ENCODE measurements at regions not wholly inside any gene's neighbourhood (a gene's known extent, or its start where the extent isn't known, plus 50 kb on each side); places are given as distances from the start of the nearest gene placed in this dataset.

GRCh38 chr10:6650586-6650985 lies 70.5 kb upstream of the PRKCQ start:
- Mint-ChIP-seq H3K4me3 (no peak overlapping the region), H3K27ac (no peak overlapping the region), H3K4me1 (no peaks in the 10 kb centered on the region), H3K27me3 (ENCODE audit: insufficient read depth, low read depth) (peaks cover 2% of the 10 kb centered on the region), H3K36me3 (no peaks in the 10 kb centered on the region), H3K9me3 (peaks cover 2% of the 10 kb centered on the region)
- no peaks in the 10 kb centered on the region for H4K20me1 ChIP-seq (ENCODE audit: low read depth)
- H3K36me3 ChIP-seq: no peaks in the 10 kb centered on the region
- no peak overlapping the region for H3K27ac ChIP-seq
- H3K4me1 ChIP-seq: no peaks in the 10 kb centered on the region
- DNase-seq (ENCODE audit: low spot score): no peak
- no peak overlapping the region for H3K4me2 ChIP-seq
- no peaks in the 10 kb centered on the region for H3K9me3 ChIP-seq (ENCODE audit: low read depth)
- H2AFZ ChIP-seq (replicated peaks): no peak overlapping the region
- no peaks in the 10 kb centered on the region for H3K27me3 ChIP-seq
- H3K79me2 ChIP-seq (ENCODE audit: low read depth): no peaks in the 10 kb centered on the region
- TF ChIP-seq EZH2phosphoT487 (IDR thresholded peaks at IDR 0.05) (no peak), EZH2 (IDR thresholded peaks at IDR 0.05) (no peak)
- TF ChIP-seq, protein P1, sequence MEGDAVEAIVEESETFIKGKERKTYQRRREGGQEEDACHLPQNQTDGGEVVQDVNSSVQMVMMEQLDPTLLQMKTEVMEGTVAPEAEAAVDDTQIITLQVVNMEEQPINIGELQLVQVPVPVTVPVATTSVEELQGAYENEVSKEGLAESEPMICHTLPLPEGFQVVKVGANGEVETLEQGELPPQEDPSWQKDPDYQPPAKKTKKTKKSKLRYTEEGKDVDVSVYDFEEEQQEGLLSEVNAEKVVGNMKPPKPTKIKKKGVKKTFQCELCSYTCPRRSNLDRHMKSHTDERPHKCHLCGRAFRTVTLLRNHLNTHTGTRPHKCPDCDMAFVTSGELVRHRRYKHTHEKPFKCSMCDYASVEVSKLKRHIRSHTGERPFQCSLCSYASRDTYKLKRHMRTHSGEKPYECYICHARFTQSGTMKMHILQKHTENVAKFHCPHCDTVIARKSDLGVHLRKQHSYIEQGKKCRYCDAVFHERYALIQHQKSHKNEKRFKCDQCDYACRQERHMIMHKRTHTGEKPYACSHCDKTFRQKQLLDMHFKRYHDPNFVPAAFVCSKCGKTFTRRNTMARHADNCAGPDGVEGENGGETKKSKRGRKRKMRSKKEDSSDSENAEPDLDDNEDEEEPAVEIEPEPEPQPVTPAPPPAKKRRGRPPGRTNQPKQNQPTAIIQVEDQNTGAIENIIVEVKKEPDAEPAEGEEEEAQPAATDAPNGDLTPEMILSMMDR (IDR thresholded peaks at IDR 0.05): no peak
- no peak overlapping the region for H3K9ac ChIP-seq
- H3F3A ChIP-seq (ENCODE audit: low read depth): no peaks in the 10 kb centered on the region
- no peak overlapping the region for H3K4me3 ChIP-seq

- no peak overlapping the region for H3K9ac ChIP-seq
- H3K36me3 ChIP-seq: no peaks in the 10 kb centered on the region
- no peak for DNase-seq (ENCODE audit: low spot score)
- H4K20me1 ChIP-seq (ENCODE audit: low read depth): no peaks in the 10 kb centered on the region
- no peaks in the 10 kb centered on the region for H3K27me3 ChIP-seq
- Mint-ChIP-seq H3K4me3 (no peak overlapping the region), H3K27me3 (ENCODE audit: insufficient read depth, low read depth) (peaks cover 2% of the 10 kb centered on the region), H3K4me1 (no peaks in the 10 kb centered on the region), H3K27ac (no peak overlapping the region), H3K9me3 (peaks cover 2% of the 10 kb centered on the region), H3K36me3 (no peaks in the 10 kb centered on the region)
- no peaks in the 10 kb centered on the region for H3K9me3 ChIP-seq (ENCODE audit: low read depth)
- no peak overlapping the region for H3K4me2 ChIP-seq
- no peak overlapping the region for H2AFZ ChIP-seq (replicated peaks)
- no peaks in the 10 kb centered on the region for H3K4me1 ChIP-seq
- no peak overlapping the region for H3K4me3 ChIP-seq
- H3K79me2 ChIP-seq (ENCODE audit: low read depth): no peaks in the 10 kb centered on the region
- H3F3A ChIP-seq (ENCODE audit: low read depth): no peaks in the 10 kb centered on the region
- H3K27ac ChIP-seq: no peak overlapping the region
- TF ChIP-seq, protein P1 (IDR thresholded peaks at IDR 0.05): no peak
- TF ChIP-seq EZH2 (IDR thresholded peaks at IDR 0.05) (no peak), EZH2phosphoT487 (IDR thresholded peaks at IDR 0.05) (no peak)
Measured at GRCh38 chr10:6649903-6650302, 69.8 kb upstream of the PRKCQ start.

GRCh38 chr10:6648894-6649720 lies 69.0 kb upstream of the PRKCQ start:
- H3F3A ChIP-seq (ENCODE audit: low read depth): no peaks in the 10 kb centered on the region
- H3K36me3 ChIP-seq: no peaks in the 10 kb centered on the region
- no peaks in the 10 kb centered on the region for H3K79me2 ChIP-seq (ENCODE audit: low read depth)
- no peak overlapping the region for H3K27ac ChIP-seq
- Mint-ChIP-seq H3K4me3 (no peak overlapping the region), H3K9me3 (peaks cover 2% of the 10 kb centered on the region), H3K4me1 (no peaks in the 10 kb centered on the region), H3K27ac (no peak overlapping the region), H3K27me3 (ENCODE audit: insufficient read depth, low read depth) (peaks cover 2% of the 10 kb centered on the region), H3K36me3 (no peaks in the 10 kb centered on the region)
- H3K4me3 ChIP-seq: no peak overlapping the region
- H3K4me2 ChIP-seq: no peak overlapping the region
- H2AFZ ChIP-seq (replicated peaks): no peak overlapping the region
- H3K4me1 ChIP-seq: no peaks in the 10 kb centered on the region
- DNase-seq (ENCODE audit: low spot score): no peak
- H3K9ac ChIP-seq: no peak overlapping the region
- no peaks in the 10 kb centered on the region for H3K9me3 ChIP-seq (ENCODE audit: low read depth)
- TF ChIP-seq EZH2 (IDR thresholded peaks at IDR 0.05) (no peak), EZH2phosphoT487 (IDR thresholded peaks at IDR 0.05) (no peak)
- TF ChIP-seq, protein P1 (IDR thresholded peaks at IDR 0.05): no peak
- H3K27me3 ChIP-seq: no peaks in the 10 kb centered on the region
- H4K20me1 ChIP-seq (ENCODE audit: low read depth): no peaks in the 10 kb centered on the region

Measured in neural progenitor cell (in vitro differentiated cells).